ENCODE measurements at regions not wholly inside any gene's neighbourhood (a gene's known extent, or its start where the extent isn't known, plus 50 kb on each side); places are given as distances from the start of the nearest gene placed in this dataset.

DNA sequence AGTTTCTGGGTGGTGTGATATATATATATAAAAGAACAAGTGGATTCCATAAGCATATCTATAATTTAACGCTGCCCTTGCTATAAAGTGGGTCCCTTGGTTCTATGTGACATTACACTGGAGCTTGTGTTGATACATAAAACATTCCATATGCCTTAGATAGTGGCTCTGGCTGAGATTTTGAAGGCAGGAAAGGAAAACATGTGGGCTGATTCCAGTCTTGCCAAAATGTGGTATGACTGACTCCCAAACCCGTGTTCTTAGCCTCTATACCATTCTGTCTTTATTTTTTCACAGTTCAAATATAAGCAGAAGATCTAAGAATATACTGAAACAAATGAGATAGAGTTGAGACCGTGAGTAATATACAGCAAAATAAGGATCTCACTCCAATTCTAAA, 522.8 kb upstream of the LRRC4C start:
- no peak for DNase-seq

GRCh38 chr11:41982975-41983374, 523.5 kb upstream of the LRRC4C start:
- no peak for DNase-seq

DNA sequence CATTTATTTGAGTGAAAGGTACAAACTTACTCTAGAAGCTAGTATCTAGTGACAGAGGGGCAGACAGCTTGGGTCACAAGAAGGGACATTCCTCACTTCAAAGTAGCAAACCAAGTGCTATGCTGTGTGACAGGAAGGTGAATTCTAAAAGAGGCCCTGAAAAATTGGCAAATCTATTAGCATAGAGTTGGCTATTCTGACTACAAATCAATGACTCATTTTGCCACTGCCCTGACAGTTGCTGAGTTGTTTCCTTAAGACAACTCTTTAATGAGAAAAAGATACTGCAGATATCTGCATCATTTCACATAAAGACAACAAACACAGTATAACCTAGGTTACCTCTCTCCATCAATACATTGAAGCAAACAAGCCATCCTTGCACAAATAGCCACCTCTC, 524.0 kb upstream of the LRRC4C start:
- DNase-seq = no peak

DNA sequence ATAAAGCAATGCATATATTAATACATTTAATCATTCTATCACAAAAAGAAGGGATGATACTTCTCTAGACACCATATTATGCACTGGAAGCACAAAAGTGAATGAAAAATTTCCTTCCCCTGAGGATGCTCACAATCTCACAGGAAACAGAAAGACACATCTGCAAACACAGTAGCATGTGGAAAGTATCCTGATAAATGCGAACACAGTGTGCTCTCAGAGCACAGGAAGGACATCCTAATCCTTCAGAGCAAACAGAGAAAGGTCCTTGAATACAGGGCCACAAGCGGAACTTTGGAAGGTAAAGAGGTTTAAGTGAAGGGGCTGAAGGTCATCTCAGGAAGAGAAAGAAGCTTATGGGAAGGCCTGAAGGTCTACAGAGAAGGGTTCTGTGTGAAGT, 524.6 kb upstream of the LRRC4C start:
- DNase-seq = no peak

- no peak for DNase-seq
Measured at GRCh38 chr11:41985799-41986198, 526.3 kb upstream of the LRRC4C start.

- no peak for DNase-seq
Measured at GRCh38 chr11:41988951-41989572, 529.6 kb upstream of the LRRC4C start.

GRCh38 chr11:41989823-41990380, 530.5 kb upstream of the LRRC4C start:
- no peak for DNase-seq

- DNase-seq = no peak
Measured at GRCh38 chr11:41996533-41996932, 537.1 kb upstream of the LRRC4C start.

GRCh38 chr11:41997844-41998401, 538.5 kb upstream of the LRRC4C start:
- DNase-seq = no peak

GRCh38 chr11:41999066-41999465, 539.6 kb upstream of the LRRC4C start:
- DNase-seq = no peak

DNA sequence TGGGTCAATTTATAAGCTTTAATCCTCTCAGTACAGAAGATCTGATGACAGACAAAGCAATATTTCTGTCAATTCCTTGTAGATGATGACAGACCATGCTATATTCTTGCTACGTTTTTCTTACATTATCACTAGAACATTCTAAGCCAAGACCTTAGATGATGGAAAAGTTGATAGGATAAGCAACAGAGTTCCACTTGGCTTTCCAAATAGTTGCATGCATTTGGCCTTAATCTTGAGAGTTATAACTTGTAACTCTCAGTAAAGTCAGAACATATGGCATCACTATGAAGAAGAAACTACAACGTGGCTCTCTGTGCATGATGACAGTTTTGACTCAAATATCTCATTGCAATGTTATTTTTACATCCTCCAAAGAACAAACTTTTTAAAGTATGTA, 544.3 kb upstream of the LRRC4C start:
- no peak for DNase-seq

- no peak for DNase-seq
Measured at GRCh38 chr11:42006766-42007165, 547.3 kb upstream of the LRRC4C start.

- no peak for DNase-seq
Measured at GRCh38 chr11:42012271-42012670, 552.8 kb upstream of the LRRC4C start.

GRCh38 chr11:42013656-42014201, 554.3 kb upstream of the LRRC4C start:
- DNase-seq = no peak

- no peak for DNase-seq
Measured at GRCh38 chr11:42021911-42022310, 562.5 kb upstream of the LRRC4C start.

- DNase-seq = no peak
Measured at GRCh38 chr11:42023267-42023666, 563.8 kb upstream of the LRRC4C start.

DNA sequence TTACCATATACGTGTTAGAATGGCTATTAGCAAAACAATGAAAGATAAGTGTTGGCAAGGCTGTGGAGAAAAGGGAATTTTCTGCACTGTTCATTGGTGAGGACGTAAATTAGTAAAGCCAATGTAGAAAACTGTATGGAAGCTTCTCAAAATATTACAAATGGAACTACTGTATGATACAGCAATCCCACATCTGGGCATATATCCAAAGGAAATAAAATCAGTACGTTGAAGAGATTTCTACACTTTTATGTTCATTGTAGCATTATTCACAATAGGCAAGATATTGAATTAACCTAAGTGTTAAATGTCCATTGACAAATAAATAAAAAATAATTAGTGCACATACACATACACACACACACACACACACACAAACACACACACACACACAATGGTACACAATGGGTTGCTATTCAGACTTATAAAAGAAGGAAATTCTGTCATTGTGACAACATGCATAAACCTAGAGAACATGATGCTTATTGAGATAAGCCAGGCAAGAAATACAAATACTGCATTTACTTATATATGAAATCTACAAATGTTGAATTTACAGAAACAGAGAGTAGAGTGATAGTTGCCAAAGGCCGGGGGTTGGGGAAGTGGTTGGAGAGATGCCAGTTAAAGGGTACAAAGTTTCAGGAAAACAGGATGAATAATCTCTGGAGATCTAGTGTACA, 565.8 kb upstream of the LRRC4C start:
- DNase-seq = no peak

- DNase-seq = no peak
Measured at GRCh38 chr11:42034826-42035225, 575.4 kb upstream of the LRRC4C start.

GRCh38 chr11:42036201-42036600, 576.7 kb upstream of the LRRC4C start:
- DNase-seq = no peak

DNA sequence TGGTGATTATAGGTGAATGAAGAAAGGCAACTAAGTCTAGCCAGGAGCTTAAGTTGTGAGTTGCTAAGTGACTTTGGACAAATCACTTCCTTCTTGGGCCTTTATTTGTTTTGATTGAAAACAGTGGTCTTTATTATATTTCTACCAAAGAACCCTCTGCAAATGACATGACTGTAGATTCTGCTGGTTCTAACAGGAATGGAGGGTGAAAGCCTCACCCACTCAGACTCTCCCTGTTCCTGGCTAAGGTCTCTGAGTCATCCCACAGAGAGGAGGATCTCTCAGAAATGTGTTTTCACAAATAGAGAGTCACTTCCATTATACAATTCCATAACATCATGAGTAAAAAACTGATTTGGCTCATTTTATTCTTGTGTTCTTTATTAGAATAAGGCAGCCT, 583.9 kb upstream of the LRRC4C start:
- DNase-seq = no peak

- no peak for DNase-seq
Measured at GRCh38 chr11:42047637-42048555, 588.4 kb upstream of the LRRC4C start.

DNA sequence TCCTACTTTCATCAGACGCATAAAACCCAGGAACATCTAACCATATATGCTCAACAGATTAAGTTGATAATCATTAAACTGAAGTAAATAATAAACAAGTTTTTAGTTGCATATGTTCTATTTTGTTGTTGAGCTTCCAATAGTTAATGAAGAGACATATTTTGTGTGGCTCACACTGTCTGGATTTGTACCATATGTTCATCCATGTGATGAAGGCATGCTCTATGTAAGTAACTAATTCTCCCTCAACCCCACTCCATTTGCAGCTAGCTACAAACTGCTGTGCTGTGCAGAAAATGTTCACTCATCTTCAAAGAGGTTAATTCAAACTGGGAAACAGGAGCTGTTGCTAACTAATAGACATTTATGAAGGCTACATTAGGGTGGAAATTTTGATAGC, 589.7 kb upstream of the LRRC4C start:
- no peak for DNase-seq

- no peak for DNase-seq
Measured at GRCh38 chr11:42049650-42050049, 590.2 kb upstream of the LRRC4C start.

Data from NCI-H1694 treated with DMSO at 0.1 percent for 48 hours (cell line).